GM18507 (cell line): ENCODE measurements at regions not wholly inside any gene's neighbourhood (a gene's known extent, or its start where the extent isn't known, plus 50 kb on each side); places are given as distances from the start of the nearest gene placed in this dataset.

Source experiments
- DNase-seq: peaks from one replicate; pipeline ENCODE4 v3.0.0; 2011; ENCODE audit warnings: low read depth; ENCODE audit not compliant: insufficient read length; ENCODE audit errors: extremely low spot score
- FAIRE-seq: peaks from 2 replicates; lab custom pipeline; 2011; peaks lifted over from hg19 to GRCh38; lab: Jason Lieb, UNC

GRCh38 chr4:151901631-151902030, 140.8 kb upstream of the GATB start:
- DNase-seq: no peak
- peak; percentile 12 for FAIRE-seq

GRCh38 chr4:151896880-151897279, 136.1 kb upstream of the GATB start:
- no peak for DNase-seq
- FAIRE-seq: no peak

DNA sequence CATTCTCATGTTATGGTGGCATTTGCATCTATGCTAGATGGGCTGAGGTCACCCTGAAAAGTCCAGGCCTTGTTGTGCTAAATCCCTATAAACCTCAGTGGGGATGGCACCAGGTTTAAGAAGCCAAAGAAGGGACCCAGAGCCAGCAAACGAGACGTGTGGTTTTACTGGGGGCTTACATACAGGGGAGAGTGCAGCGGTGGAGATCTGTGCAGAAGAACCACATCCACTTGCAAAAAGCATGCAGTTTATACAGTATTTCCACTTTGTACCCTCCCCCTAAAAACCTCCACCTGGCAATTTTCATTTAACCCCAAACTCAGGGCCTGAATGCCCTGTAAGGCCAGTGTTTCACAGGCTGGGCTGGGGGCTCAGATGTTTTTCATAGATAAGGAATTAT, 134.9 kb upstream of the GATB start:
- no peak for DNase-seq
- FAIRE-seq: no peak

GRCh38 chr4:151894246-151894645, 133.4 kb upstream of the GATB start:
- DNase-seq: no peak
- no peak for FAIRE-seq

DNA sequence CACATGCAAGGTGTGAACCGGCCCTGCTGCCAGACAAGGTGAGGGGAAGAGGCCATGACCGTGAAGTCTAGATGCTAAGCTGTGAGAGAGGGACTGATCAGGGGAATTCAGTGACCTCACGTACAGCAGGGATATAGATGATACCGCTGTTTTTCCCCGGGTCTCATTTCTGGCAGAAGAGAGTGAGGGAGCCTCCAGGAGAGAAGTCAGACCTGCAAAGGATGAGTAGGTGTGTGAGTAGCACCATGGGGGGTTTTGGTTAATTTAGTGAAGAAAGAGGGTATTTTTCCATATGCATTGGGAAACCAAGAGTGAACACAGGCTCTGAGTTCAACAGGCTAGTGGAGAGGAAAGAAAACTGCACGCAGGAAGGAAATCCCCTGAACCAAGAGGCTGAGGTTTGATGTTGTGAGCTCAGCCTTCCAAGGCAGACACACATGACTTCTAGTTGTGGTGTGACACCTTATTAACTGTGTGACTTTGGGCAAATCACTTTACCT, 127.6 kb upstream of the GATB start:
- DNase-seq (no peak), FAIRE-seq (no peak)

- FAIRE-seq (no peak), DNase-seq (no peak)
Observed at GRCh38 chr4:151887816-151888180, 127.0 kb upstream of the GATB start.

GRCh38 chr4:151887031-151887815, 126.4 kb upstream of the GATB start:
- DNase-seq (no peak), FAIRE-seq (peak; percentile 98)

DNA sequence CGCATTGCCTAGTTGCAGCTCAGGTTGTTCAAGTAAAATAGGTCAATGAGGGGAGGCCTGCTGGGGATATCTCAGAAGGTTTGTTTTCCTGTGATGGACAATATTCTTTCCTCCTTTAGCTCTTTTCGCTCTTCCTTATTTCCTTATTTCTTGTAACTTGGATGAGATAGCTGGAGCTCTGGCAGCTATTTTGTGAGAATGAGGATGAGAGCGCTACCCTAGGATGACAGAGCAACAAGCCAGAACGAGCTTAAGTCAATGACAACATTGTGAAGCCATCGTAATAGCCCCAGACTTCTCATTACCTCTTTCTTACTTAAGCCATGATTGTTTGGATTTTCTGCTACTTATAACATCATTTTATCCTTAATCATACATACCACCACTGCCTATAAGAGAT, 124.3 kb upstream of the GATB start:
- FAIRE-seq: no peak
- DNase-seq: no peak

DNA sequence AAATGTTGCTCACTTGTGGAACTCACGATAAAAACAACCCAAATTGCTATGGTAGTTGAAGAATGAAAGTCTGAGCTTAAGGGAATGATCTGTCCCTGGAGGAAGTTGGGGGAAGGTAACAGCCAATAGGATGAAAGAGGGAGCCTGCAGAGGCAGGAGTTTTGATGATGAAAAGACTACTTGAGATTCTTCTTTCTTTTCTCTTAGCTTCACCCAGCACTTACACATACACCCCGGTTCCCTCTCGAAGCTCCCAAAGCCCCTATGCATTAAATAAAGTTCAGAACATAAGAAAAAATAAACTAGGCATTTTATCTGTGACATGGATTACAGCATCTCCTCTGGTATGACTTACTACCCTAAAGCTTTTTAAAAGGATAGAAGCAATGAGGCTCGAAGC, 122.9 kb upstream of the GATB start:
- DNase-seq (no peak), FAIRE-seq (no peak)

- FAIRE-seq: peak; percentile 85
- DNase-seq: no peak
Observed at GRCh38 chr4:151882072-151882803, 121.4 kb upstream of the GATB start.

- FAIRE-seq: no peak
- DNase-seq: no peak
Observed at GRCh38 chr4:151879705-151880445, 119.1 kb upstream of the GATB start.

- DNase-seq (no peak), FAIRE-seq (no peak)
Observed at GRCh38 chr4:151876381-151876988, 115.7 kb upstream of the GATB start.

DNA sequence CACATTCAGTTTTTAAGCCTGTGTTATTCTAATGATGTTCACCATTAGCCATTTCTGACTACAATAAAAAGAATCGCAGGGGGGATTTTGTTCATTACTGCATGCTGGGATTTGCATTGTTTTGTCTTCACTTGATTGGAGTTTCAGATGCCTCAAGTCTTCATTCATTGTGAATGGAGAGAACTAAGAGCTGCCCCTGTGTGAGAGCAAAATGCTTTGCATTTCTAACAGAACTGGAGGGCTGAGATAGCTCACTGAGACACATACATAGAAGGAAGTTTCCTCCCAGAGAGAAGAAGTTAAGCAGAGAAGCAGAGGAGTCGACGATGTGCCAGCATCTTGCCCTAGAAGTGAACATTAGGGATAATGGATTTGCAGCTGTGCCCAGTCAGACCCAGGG, 113.5 kb upstream of the GATB start:
- no peak for FAIRE-seq
- no peak for DNase-seq

GRCh38 chr4:151866592-151866918, 105.7 kb upstream of the GATB start:
- FAIRE-seq: no peak
- no peak for DNase-seq

DNA sequence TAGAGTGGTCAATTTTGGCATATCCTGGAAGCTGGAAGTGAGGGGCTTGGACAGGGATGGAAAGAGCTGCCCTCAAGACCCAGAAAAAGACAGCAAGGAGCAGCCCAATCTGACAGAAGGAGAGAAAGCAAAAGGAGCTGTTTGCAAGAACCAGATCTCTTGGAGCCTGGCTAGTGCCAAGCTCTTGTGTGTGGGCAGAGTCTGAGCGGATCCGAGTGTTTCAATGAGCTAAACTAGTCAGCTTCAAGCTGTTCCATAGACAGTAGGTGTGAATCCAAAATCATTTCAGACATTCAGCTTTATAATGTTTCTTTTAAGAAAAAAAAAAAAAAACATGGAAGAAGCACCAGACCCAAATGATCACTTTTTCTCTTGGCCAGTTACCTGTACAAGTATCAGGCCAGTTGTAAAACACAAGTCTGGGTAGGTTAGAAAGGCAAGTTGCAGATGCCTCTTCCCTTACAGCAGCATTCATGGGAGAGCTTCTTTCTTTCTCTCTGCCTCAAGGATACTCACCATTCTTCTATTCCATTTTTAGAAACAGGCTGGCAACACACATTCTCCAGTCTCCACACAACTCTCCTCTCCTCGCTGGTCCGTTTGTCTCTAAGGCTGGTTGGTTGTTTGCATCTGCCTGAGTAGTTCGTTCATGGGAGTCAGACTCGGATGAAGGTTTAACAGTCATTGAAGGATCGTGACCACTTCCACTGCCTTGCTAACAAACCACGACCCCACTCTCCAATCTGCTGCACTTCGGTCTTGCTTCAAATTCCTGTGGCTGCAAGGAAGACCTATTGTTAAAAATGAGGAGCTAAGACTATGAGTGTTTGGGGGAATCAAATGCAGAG, 105.2 kb upstream of the GATB start:
- DNase-seq (no peak), FAIRE-seq (no peak)

DNA sequence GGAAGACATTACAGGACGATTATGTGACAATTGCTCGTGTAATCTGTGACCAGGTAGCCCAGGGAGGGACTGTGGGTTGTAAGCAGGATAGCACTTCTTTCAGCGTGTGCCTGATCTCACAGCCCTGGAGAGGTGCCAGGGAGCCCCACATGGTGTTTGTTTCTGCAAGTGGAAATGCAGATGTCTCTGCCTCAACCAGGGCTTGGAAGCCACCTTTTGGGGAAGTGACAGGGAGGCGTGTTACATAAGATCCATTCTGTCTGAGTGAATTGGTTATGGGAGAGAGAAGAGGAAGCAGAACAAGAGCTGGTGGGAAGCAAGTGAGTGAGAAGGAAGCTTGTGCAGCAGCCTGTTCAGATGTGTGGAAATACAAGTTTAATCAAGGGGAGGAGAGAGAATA, 104.5 kb upstream of the GATB start:
- DNase-seq: no peak
- no peak for FAIRE-seq

DNA sequence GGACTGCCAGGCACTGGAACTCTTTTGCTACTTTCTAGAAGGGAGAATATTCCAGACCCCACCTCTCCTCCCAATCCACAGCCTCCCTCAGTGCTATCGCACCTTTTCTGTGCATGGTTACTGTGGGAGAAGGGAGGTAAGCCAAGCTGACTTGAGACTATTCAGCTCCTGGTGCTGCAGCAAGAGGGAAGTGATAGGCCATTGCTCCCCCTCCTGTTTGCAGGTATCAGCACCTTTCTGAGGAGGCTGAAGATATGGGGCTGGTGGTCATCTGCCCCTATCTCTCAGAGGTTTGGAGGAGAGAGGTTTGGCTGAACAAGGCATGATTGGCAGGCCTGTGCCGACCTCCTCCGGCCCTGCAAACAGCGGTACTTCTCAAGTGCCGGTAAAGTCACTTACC, 103.3 kb upstream of the GATB start:
- no peak for DNase-seq
- no peak for FAIRE-seq

DNA sequence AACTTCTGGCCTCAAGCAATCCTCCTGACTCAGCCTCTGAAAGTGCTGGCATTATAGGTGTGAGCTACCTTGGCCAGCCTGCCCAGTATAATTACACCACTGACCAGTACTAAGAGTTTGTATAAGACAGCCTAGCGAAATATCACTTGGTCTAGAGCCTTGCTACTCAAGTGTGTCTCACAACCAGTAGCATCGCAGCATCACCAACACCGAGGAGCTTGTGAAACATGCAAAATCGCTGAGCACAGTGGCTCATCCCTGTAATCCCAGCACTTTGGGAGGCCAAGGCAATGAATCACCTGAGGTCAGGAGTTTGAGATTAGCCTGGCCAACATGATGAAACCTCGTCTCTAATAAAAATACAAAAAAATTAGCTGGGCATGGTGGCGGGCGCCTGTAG, 102.0 kb upstream of the GATB start:
- FAIRE-seq (no peak), DNase-seq (no peak)

DNA sequence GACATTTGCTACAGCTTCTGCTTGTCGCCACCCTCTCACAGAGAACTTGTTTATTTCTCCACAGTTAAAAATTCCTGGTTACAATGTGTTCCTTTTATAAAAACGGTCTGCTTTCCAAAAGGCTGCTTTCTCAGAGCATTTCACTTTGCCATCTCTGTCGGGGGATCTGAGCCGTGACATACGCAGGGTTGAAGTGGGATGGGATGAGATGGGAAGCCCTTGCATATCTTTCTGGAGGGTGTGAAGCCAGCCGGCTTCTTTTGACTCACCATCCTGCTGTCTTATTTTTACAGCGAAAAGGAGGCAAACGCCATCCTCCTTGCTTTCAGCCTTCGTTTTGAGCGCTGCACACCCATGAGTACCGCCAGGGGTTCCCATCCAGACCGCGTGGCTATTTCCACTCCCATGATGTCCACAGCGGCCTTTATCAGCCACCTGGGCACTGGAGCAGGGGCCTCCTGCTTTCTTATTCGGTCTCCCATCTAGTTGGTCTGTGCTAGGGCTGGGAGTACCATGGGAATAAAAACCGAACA, 99.8 kb upstream of the GATB start:
- no peak for FAIRE-seq

More for the DNA sequence above, 99.8 kb upstream of the GATB start:
- no peak for DNase-seq
